Esophagus (tissue), 2 donors: ENCODE measurements at regions not wholly inside any gene's neighbourhood (a gene's known extent, or its start where the extent isn't known, plus 50 kb on each side); places are given as distances from the start of the nearest gene placed in this dataset.
"Not testable (repeated sequence)": the region's sequence is repeated elsewhere in the genome, so short reads cannot be mapped to it uniquely, and the experiment has no call there.

Experiments used
- H3K27ac ChIP-seq, 2 donors: one replicate each; pipeline ENCODE4 v1.5.1; 2013; ENCODE audit warnings: low read depth in 2 of 2, mild to moderate bottlenecking in 2 of 2, inconsistent platforms in 1 of 2, low read length in 1 of 2, moderate library complexity in 1 of 2
- H3K27me3 ChIP-seq, 2 donors: one replicate each; pipeline ENCODE4 v1.6.1; 2013; ENCODE audit warnings: low read length in 2 of 2, control low read depth in 1 of 2, mild to moderate bottlenecking in 1 of 2; ENCODE audit not compliant: insufficient read depth in 2 of 2, control insufficient read depth in 1 of 2
- H3K36me3 ChIP-seq, 2 donors: one replicate each; pipeline ENCODE4 v1.6.1; 2013; ENCODE audit warnings: low read length in 1 of 2; ENCODE audit not compliant: control insufficient read depth in 2 of 2, insufficient read depth in 2 of 2
- H3K4me1 ChIP-seq, 2 donors: one replicate each; pipeline ENCODE4 v1.6.1; 2013; ENCODE audit warnings: low read length in 1 of 2; ENCODE audit not compliant: control insufficient read depth in 2 of 2, insufficient read depth in 2 of 2
- H3K4me3 ChIP-seq, 2 donors: one replicate each; pipeline ENCODE4 v1.5.1; 2013; ENCODE audit warnings: low read length in 2 of 2, mild to moderate bottlenecking in 2 of 2, low read depth in 1 of 2, moderate library complexity in 1 of 2
- H3K9me3 ChIP-seq, 2 donors: one replicate each; pipeline ENCODE4 v1.6.1; 2013; ENCODE audit warnings: mild to moderate bottlenecking in 2 of 2, low read depth in 1 of 2, low read length in 1 of 2, moderate library complexity in 1 of 2; ENCODE audit not compliant: control insufficient read depth in 2 of 2, insufficient read depth in 1 of 2
- WGBS, 2 donors: extraction: QIAGEN DNeasy Blood & Tissue Kit; methylation state at CpG; one replicate each; pipeline ENCODE4 v1.1.7; 2013; 5-methylcytosine and 5-hydroxymethylcytosine counted together
- donor health status: healthy with polysubstance abuse.
- donor health status: Bipolar disorder and iron deficiency.

DNA sequence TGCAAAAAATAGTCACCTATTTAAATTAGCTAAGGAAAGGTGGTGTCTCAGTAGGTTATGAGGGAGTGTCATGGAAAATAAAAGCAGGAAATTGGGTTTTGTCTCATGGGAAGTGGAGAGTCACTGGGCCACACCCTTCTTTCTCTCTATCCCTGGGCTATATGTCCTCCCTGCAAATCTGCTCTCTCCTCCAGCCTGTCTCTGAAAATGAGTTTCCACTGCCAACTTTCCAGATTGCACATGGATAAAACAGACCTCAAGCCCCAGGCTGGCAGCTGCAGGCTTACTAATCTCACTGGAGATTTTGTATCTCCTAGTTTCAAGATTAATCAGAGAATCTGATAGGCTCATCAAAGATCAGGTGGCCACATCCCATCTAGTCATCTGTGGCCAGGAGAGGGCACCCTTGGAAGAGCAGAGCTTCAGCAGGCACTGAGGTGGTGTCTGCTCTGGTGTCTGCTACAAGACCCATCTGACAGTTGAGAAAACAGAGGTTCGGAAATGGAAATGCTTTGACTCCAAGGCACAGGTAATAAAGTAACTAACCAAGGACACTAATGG lies 178.9 kb downstream of the MSX2 start:
- H3K4me3 ChIP-seq = no peak overlapping the region
- no peaks in the 10 kb centered on the region for H3K27me3 ChIP-seq
- H3K9me3 ChIP-seq = peaks cover 3 to 4% of the 10 kb centered on the region in 2 donors
- WGBS, 2 donors = 94 to 96% methylated on average over 1 of the region's 1 CpG
- H3K4me1 ChIP-seq = no peaks in the 10 kb centered on the region
- no peak overlapping the region for H3K27ac ChIP-seq
- no peaks in the 10 kb centered on the region for H3K36me3 ChIP-seq

DNA sequence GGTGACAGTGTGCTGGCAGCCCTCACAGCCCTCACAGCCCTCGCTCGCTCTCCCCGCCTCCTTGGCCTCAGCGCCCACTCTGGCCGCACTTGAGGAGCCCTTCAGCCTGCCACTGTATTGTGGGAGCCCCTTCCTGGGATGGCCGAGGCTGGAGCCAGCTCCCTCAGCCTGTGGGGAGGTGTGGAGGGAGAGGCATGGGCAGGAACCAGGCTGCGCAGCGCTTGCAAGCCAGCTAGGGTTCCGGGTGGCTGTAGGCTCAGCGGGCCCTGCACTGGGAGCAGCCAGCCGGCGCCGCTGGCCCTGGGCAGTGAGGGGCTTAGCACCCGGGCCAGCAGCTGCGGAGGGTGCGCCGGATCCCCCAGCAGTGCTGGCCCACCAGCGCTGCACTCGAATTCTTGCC lies 177.0 kb downstream of the MSX2 start:
- Histone ChIP-seq H3K27me3 (no peaks in the 10 kb centered on the region), H3K4me1 (no peaks in the 10 kb centered on the region), H3K27ac (no peak overlapping the region), H3K9me3 (peaks cover 3 to 4% of the 10 kb centered on the region in 2 donors), H3K4me3 (no peak overlapping the region), H3K36me3 (no peaks in the 10 kb centered on the region)
- 94 to 96% methylated on average over 17 to 19 of the region's 19 CpGs for WGBS, 2 donors

DNA sequence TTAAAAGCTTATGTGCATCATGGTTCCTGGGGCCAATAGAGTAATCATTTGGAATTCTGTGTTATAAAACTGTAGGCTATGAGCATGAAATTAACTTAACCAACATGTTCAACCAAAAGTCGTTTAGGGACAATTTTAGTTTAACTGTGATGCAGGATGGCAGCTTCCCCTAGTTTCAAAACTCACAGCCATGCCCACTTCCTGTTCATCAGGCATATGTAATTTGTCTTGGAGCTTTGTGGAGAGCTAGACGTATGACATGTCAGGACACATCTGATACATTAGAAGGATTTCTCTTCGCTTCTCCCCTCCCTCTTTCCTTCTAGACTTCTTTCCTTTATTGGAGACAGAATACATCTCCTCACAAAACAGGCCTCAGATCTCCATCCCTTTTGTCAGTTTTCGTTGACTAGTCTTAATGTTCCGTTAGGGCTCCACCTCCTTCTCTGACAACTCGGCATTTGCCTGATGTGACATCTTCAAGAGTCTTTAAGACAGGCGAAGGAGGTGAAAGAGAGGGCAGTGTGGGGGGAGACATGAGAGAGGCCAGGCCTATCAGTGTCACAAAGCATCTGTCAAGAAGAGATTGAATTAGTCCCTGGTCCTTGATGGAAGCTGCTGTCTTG lies 176.0 kb downstream of the MSX2 start:
- 31 to 57% methylated on average over 7 of the region's 7 CpGs for WGBS, 2 donors
- no peaks in the 10 kb centered on the region for H3K4me1 ChIP-seq
- peaks cover 3 to 4% of the 10 kb centered on the region in 2 donors for H3K9me3 ChIP-seq
- H3K4me3 ChIP-seq = no peak overlapping the region
- no peak overlapping the region for H3K27ac ChIP-seq
- H3K27me3 ChIP-seq = no peaks in the 10 kb centered on the region
- no peaks in the 10 kb centered on the region for H3K36me3 ChIP-seq

DNA sequence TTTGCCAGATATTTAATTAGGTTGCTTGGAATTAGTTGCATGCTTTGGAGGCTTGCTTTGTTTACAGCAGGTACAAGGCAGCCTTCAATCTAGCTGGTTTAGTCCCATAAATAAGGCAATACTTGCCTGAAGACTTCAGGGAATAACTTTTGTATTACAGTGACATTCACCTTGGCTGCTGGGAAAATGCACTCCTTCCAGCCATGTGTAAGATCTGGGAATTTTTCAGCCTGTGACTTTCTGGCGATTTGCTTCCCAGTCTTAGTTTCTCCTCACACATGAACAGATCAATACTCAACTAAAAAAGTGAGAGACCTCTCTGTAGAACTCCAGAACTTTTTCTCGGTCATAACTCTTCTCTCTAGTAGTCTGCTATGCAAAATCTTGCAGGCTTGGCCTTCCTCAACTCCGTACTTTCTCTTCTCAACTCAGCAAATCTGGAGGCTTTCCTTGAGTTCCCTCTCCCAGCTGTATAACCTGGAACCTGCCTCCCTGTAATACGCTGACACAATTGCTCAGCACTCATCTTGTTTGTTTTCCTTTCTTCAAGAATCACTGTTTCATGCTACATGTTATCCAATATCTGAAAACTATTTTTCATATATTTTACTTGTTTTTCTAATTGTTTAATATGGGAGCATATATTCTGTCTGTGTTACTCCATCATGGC lies 173.0 kb downstream of the MSX2 start:
- H3K4me3 ChIP-seq = no peak overlapping the region
- no peak overlapping the region for H3K27ac ChIP-seq
- 76 to 86% methylated on average over 4 of the region's 4 CpGs for WGBS, 2 donors
- H3K27me3 ChIP-seq = no peaks in the 10 kb centered on the region
- H3K9me3 ChIP-seq = no peaks in the 10 kb centered on the region
- H3K4me1 ChIP-seq = no peaks in the 10 kb centered on the region
- H3K36me3 ChIP-seq = no peaks in the 10 kb centered on the region

DNA sequence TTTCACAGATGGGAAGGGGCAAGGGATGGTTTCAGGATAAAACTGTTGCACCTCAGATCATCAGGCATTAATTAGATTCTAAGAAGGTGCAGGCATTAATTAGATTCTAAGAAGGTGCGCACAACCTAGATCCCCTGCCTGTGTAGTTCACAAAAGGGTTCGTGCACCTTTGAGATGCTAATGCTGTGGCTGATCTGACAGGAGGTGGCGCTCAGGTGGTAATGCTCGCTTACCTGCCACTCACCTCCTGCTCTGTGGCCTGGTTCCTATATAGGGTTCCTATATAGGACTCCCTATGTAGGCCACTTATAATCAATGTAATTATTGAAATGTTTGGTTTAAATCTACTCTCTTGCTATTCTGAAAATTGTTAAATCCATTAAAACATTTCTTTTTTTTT lies 171.0 kb downstream of the MSX2 start:
- 69 to 78% methylated on average over 4 of the region's 4 CpGs for WGBS, 2 donors

DNA sequence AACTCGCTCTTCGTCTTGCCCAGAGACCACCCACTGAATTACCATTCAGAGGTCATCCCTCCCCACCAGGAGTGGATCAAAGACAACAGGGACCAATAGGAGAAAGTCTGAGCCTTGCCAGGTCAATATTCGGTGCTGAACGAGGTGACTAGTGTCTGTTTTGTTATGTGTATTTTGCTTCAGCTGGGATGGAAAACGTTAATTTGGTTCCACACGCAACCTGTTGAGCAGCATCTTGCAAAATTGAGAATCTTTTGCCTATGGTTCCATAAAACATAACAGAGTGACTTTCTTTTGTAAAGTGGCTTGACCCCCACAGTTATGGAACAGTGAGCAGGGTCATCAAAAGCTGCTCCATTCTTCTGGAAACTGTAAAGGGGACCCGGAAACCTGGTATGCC lies 168.4 kb downstream of the MSX2 start:
- H3K4me1 ChIP-seq = no peaks in the 10 kb centered on the region
- H3K9me3 ChIP-seq = no peaks in the 10 kb centered on the region
- H3K27ac ChIP-seq = no peak overlapping the region
- no peak overlapping the region for H3K4me3 ChIP-seq
- H3K27me3 ChIP-seq = no peaks in the 10 kb centered on the region
- 86 to 93% methylated on average over 7 of the region's 7 CpGs for WGBS, 2 donors
- no peaks in the 10 kb centered on the region for H3K36me3 ChIP-seq

More for the DNA sequence above, 171.0 kb downstream of the MSX2 start:
- Histone ChIP-seq H3K27ac (no peak overlapping the region), H3K36me3 (no peaks in the 10 kb centered on the region), H3K4me3 (no peak overlapping the region), H3K4me1 (no peaks in the 10 kb centered on the region), H3K27me3 (no peaks in the 10 kb centered on the region), H3K9me3 (no peaks in the 10 kb centered on the region)

DNA sequence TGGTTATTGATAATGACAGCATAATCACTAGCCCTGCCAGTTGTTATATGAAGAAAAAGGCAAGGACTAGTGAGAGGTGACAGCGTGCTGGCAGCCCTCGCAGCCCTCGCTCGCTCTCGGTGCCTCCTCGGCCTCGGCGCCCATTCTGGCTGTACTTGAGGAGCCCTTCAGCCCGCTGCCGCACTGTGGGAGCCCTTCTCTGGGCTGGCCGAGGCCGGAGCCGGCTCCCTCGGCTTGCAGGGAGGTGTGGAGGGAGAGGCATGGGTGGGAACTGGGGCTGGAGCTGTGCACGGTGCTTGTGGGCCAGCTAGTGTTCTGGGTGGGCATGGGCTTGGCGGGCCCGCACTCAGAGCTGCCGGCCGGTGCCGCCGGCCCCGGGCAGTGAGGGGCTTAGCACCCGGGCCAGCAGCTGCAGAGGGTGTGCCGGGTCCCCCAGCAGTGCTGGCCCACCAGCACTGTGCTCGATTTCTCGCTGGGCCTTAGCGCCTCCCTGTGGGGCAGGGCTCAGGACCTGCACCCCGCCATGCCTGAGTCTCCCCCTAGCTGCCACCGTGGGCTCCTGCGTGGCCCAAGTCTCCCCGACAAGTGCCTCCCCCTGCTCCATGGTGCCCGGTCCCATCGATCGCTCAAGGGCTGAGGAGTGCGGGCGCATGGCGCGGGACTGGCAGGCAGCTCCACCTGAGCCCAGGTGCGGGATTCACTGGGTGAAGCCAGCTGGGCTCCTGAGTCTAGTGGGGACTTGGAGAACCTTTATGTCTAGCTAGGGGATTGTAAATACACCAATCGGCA lies 156.2 kb downstream of the MSX2 start:
- not testable (repeated sequence) for H3K27me3 ChIP-seq, H3K4me3 ChIP-seq, H3K36me3 ChIP-seq, H3K9me3 ChIP-seq, H3K27ac ChIP-seq, H3K4me1 ChIP-seq
- WGBS, 2 donors = 91 to 95% methylated on average over 37 to 40 of the region's 40 CpGs

DNA sequence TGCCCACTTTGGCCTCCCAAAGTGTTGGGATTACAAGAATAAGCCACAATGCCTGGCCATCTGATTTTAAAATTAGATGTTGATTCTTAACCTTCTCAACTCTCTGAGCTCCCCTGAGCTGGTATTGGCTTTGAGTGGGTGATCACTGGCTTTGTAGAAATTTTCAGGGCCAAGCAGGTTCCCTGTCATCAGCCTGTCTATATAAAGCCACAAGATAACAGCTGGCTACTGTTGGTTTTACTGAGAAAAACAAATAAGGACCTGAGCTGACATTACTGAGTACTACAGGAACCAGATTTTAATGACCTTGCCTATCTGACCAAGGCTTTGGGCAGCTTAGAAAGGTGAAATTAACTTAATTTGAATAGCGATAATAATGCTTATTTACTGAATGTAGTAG lies 153.6 kb downstream of the MSX2 start:
- Histone ChIP-seq H3K36me3 (no peaks in the 10 kb centered on the region), H3K27ac (no peak overlapping the region), H3K9me3 (no peaks in the 10 kb centered on the region), H3K27me3 (no peaks in the 10 kb centered on the region), H3K4me3 (no peak overlapping the region), H3K4me1 (no peaks in the 10 kb centered on the region)
- 86 to 96% methylated on average over 1 of the region's 1 CpG for WGBS, 2 donors

DNA sequence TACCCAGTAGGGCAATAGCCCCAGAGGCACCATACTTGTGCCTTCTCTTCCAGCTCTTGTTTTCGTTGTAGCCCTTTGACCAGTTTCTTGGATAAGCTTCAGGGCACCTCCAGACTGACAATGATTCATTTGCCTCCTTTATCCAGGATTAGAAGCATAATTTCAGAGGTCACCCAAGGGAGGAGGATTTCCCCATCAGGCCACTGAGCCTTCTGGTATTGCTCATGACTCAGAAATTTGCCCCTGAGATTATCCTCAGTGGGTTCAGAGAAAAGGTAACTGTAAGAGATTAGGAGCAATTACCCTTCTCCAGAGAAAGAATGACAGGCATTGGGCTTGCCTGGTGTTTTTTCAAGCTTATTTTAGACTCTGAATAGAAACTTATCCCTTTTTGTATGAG lies 147.9 kb downstream of the MSX2 start:
- Histone ChIP-seq H3K36me3 (no peaks in the 10 kb centered on the region), H3K9me3 (no peaks in the 10 kb centered on the region), H3K27me3 (peaks cover 0 to 2% of the 10 kb centered on the region in 2 donors), H3K4me1 (no peaks in the 10 kb centered on the region), H3K27ac (no peak overlapping the region), H3K4me3 (no peak overlapping the region)
- WGBS, 2 donors = 45 to 60% methylated on average over 1 of the region's 1 CpG
